ENCODE measurements at regions not wholly inside any gene's neighbourhood (a gene's known extent, or its start where the extent isn't known, plus 50 kb on each side); places are given as distances from the start of the nearest gene placed in this dataset.
"Not testable (repeated sequence)": the region's sequence is repeated elsewhere in the genome, so short reads cannot be mapped to it uniquely, and the experiment has no call there.

DNA sequence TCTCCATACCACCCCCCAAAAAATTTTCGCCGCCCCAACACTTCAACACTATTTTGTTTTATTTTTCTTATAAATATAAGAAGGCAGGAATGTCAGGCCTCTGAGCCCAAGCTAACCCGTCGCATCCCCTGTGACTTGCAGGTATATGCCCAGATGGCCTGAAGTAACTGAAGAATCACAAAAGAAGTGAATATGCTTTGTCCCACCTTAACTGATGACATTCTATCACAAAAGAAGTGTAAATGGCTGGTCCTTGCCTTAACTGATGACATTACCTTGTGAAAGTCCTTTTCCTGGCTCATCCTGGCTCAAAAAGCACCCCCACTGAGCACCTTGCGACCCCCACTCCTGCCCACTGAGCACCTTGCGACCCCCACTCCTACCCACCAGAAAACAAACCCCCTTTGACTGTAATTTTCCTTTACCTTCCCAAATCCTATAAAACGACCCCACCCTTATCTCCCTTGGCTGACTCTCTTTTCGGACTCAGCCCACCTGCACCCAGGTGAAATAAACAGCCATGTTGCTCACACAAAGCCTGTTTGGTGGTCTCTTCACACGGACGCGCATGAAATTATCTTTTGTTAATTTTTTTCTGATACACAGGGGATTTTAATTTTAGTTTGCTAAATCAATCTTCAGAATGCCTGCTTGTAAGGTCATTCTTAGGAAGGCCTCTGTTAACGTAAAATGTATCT is 87.9 kb upstream of the CCDC180 start:
- not testable (repeated sequence) for H3K4me1 Mint-ChIP-seq; H3K27ac Mint-ChIP-seq (ENCODE audit: low read depth); H3K9me3 Mint-ChIP-seq; H3K4me3 Mint-ChIP-seq; ATAC-seq (replicated peaks; ENCODE audit: extremely low read depth, poor library complexity, severe bottlenecking); DNase-seq (ENCODE audit: low spot score in 2 of 2); H3K36me3 Mint-ChIP-seq (ENCODE audit: insufficient read depth)
- H3K27me3 Mint-ChIP-seq, result peaks cover 74% of the 10 kb centered on the region

DNA sequence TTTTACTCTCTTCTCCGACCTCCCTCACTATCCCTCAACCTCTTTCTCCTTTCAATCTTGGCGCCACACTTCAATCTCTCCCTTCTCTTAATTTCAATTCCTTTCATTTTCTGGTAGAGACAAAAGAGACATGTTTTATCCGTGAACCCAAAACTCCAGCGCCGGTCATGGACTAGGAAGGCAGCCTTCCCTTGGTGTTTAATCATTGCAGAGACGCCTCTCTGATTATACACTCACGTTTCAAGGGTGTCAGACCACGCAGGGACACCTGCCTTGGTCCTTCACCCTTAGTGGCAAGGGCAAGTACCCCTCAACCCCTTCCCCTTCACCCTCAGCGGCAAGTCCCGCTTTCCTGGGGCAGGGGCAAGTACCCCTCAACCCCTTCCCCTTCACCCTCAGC is 92.3 kb upstream of the CCDC180 start:
- H3K4me1 Mint-ChIP-seq; H3K9me3 Mint-ChIP-seq; H3K36me3 Mint-ChIP-seq (ENCODE audit: insufficient read depth); DNase-seq (ENCODE audit: low spot score in 2 of 2); ATAC-seq (replicated peaks; ENCODE audit: extremely low read depth, poor library complexity, severe bottlenecking); H3K4me3 Mint-ChIP-seq; H3K27ac Mint-ChIP-seq (ENCODE audit: low read depth): not testable (repeated sequence)
- H3K27me3 Mint-ChIP-seq, result peaks cover 38% of the 10 kb centered on the region

DNA sequence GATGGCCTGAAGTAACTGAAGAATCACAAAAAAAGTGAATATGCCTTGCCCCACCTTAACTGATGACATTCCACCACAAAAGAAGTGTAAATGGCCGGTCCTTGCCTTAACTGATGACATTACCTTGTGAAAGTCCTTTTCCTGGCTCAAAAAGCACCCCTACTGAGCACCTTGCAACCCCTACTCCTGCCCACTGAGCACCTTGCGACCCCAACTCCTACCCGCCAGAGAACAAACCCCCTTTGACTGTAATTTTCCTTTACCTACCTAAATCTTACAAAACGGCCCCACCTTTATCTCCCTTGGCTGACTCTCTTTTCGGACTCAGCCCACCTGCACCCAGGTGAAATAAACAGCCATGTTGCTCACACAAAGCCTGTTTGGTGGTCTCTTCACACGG is 92.9 kb upstream of the CCDC180 start:
- H3K4me3 Mint-ChIP-seq; H3K36me3 Mint-ChIP-seq (ENCODE audit: insufficient read depth); H3K27ac Mint-ChIP-seq (ENCODE audit: low read depth); ATAC-seq (replicated peaks; ENCODE audit: extremely low read depth, poor library complexity, severe bottlenecking); H3K4me1 Mint-ChIP-seq; H3K9me3 Mint-ChIP-seq; DNase-seq (ENCODE audit: low spot score in 2 of 2): not testable (repeated sequence)
- H3K27me3 Mint-ChIP-seq, result peaks cover 33% of the 10 kb centered on the region

DNA sequence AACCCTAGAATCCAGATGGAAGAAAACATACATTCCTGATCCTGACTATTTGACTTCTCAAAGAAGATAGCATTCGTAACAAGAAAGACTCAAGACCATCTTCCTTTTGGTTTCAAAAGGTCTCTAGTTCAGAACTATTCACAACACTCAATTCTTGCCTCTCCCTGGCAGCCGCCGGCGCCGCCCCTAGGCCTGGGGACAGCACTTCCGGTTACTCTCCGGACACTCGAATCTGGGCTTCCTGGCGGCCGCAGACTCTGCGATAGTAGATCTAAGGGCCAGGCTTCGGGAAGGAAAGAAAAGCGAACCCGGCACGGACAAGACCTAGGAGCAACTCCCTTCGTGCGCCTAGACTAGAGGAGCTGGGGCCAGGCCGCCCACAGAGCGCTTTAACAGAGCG is 107.8 kb upstream of the CCDC180 start:
- H3K4me3 Mint-ChIP-seq; DNase-seq (ENCODE audit: low spot score in 2 of 2); H3K27me3 Mint-ChIP-seq; H3K27ac Mint-ChIP-seq (ENCODE audit: low read depth); H3K4me1 Mint-ChIP-seq; H3K36me3 Mint-ChIP-seq (ENCODE audit: insufficient read depth); ATAC-seq (replicated peaks; ENCODE audit: extremely low read depth, poor library complexity, severe bottlenecking); H3K9me3 Mint-ChIP-seq: not testable (repeated sequence)

DNA sequence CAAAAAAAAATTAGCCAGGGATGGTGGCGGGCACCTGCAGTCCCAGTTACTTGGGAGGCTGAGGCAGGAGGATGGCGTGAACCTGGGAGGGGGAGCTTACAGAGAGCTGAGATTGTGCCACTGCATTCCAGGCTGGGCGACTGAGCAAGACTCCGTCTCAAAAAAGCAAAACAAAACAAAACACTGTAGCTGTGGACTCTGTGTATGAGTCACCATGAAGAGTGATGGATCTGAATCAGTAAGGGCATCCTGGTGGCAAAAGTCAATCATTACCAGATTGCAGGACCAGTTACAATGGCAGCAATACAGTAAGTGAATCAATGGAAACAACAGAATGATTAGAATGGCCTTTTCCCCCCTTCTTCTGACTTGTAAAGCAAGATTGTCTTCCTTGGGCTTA is 113.7 kb upstream of the CCDC180 start:
- H3K4me3 Mint-ChIP-seq; H3K9me3 Mint-ChIP-seq; H3K27me3 Mint-ChIP-seq; H3K36me3 Mint-ChIP-seq (ENCODE audit: insufficient read depth); DNase-seq (ENCODE audit: low spot score in 2 of 2); H3K4me1 Mint-ChIP-seq; H3K27ac Mint-ChIP-seq (ENCODE audit: low read depth); ATAC-seq (replicated peaks; ENCODE audit: extremely low read depth, poor library complexity, severe bottlenecking): not testable (repeated sequence)

DNA sequence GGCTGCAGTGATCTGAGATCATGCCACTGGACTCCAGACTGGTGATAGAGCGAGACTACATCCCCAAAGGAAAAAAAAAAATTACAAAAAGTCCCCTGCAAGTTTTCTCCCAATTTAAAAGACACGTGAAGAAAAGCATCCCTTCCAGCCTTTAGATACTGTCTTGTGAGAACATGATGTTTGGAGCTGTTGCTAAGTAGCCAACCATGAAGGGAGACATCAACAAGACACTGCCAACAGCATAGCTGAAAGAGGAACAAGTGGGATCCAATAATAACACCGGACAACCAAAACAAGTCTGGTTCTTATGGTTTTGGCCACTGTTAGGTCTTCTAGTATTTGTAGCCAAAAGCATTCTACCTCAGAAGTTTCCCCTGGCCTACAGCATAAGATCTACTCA is 118.9 kb upstream of the CCDC180 start:
- no peak for DNase-seq (ENCODE audit: low spot score in 2 of 2)
- H3K4me3 Mint-ChIP-seq, result no peak overlapping the region
- ATAC-seq (replicated peaks; ENCODE audit: extremely low read depth, poor library complexity, severe bottlenecking), result no peak
- no peaks in the 10 kb centered on the region for H3K36me3 Mint-ChIP-seq (ENCODE audit: insufficient read depth)
- H3K27me3 Mint-ChIP-seq, result peaks cover 3% of the 10 kb centered on the region
- H3K27ac Mint-ChIP-seq (ENCODE audit: low read depth), result no peak overlapping the region
- no peaks in the 10 kb centered on the region for H3K9me3 Mint-ChIP-seq
- no peaks in the 10 kb centered on the region for H3K4me1 Mint-ChIP-seq

DNA sequence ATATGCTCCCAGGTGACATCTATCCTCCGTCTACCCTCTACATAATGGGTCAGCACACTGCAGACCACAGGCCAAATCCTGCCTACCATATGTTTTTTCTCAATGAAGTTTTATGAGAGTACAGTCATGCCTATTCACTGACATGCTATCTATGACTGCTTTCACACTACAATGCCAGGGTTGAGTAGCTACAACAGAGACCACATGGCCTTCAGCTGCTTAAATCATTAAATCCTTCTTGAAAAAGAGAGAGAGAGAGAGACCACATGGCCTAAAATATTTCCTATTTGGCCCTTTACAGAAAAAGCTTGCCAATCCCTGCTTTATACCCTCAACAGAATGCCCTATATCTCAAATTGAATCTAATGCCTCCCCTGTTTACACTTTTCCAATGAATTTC is 119.8 kb upstream of the CCDC180 start:
- not testable (repeated sequence) for DNase-seq (ENCODE audit: low spot score in 2 of 2); H3K4me3 Mint-ChIP-seq; H3K27me3 Mint-ChIP-seq; H3K27ac Mint-ChIP-seq (ENCODE audit: low read depth); ATAC-seq (replicated peaks; ENCODE audit: extremely low read depth, poor library complexity, severe bottlenecking); H3K36me3 Mint-ChIP-seq (ENCODE audit: insufficient read depth); H3K4me1 Mint-ChIP-seq; H3K9me3 Mint-ChIP-seq

DNA sequence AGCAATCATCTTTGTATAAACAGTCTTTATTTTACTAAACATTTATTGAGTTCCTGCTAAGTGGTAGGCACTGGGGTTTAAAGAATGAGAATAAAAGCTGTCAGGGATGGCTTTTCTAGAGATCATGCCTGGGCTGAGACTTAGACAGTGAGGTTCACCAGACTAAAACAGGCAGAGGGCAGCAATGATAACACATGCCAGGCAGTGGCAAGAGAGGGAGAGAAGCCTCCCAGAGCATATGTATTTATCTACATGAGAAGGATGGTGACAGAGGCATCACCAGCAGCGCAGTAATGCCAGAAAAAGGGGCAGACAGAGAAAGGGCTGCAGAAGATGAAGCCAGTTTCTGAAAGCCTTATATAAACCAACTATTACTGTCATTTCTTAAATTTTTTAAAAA is 121.0 kb upstream of the CCDC180 start:
- peaks cover 6% of the 10 kb centered on the region for H3K27me3 Mint-ChIP-seq
- no peaks in the 10 kb centered on the region for H3K9me3 Mint-ChIP-seq
- H3K36me3 Mint-ChIP-seq (ENCODE audit: insufficient read depth), result no peaks in the 10 kb centered on the region
- no peak overlapping the region for H3K27ac Mint-ChIP-seq (ENCODE audit: low read depth)
- no peaks in the 10 kb centered on the region for H3K4me1 Mint-ChIP-seq
- DNase-seq (ENCODE audit: low spot score in 2 of 2) (no peak), ATAC-seq (replicated peaks; ENCODE audit: extremely low read depth, poor library complexity, severe bottlenecking) (no peak)
- no peak overlapping the region for H3K4me3 Mint-ChIP-seq

DNA sequence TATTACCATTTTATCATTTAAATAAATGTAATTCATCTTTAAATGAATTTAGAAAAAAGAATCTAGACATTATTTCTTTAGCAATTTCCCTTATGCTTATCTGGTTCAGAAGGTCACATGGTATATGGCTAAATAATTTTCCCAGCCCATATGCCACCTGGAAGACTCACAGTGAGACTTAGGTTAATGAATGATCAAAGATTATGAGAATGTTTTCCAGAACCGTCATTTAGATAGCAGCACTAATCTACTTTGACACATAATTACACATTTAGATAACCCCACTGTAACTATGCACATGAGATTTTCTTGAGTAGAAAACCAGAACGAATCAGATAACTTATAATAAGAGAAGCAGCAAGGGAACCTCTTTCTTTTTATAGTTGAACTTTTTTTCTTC is 124.9 kb upstream of the CCDC180 start:
- not testable (repeated sequence) for H3K27ac Mint-ChIP-seq (ENCODE audit: low read depth); H3K36me3 Mint-ChIP-seq (ENCODE audit: insufficient read depth); H3K4me1 Mint-ChIP-seq; ATAC-seq (replicated peaks; ENCODE audit: extremely low read depth, poor library complexity, severe bottlenecking); H3K9me3 Mint-ChIP-seq; DNase-seq (ENCODE audit: low spot score in 2 of 2); H3K27me3 Mint-ChIP-seq; H3K4me3 Mint-ChIP-seq

DNA sequence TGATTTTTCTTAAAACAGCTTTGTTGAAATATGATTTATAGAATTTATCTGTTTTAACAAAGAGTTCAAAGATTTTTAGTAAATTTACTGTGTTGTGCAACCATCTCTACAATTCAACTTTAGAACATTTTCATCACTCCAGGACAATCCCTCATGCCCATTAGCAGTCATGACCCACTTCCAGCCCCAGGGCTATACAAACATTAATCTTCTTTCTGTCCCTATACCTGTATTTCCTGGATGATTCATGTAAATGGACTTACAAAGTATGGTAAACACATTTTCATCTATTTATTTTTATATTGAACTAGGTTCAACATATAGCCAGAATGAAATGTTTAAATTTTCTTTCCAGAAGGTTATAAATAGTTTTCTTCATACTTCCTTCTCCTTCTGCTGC is 127.8 kb upstream of the CCDC180 start:
- ATAC-seq (replicated peaks; ENCODE audit: extremely low read depth, poor library complexity, severe bottlenecking) (no peak), DNase-seq (ENCODE audit: low spot score in 2 of 2) (no peak)

DNA sequence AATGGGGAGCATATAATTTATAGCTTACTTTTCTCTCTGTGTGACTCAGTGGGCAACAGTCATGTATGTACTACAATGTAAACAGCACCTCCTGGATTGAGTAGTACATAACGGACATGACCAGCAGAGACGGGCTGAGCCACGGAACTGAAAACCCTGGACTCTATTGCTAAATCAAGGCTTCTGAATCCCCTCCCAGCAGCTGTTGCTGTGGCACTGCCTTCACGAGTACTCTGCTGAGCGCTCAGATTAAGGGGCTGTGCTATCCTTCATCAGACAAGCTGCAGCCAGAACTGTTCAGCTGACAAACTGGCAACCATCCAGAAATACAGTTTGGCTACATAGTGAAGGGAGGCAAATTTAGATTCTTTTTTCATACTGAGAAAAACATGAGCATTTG is 131.3 kb upstream of the CCDC180 start:
- no peaks in the 10 kb centered on the region for H3K27me3 Mint-ChIP-seq

More for the DNA sequence above, 127.8 kb upstream of the CCDC180 start:
- no peak overlapping the region for H3K4me3 Mint-ChIP-seq
- no peaks in the 10 kb centered on the region for H3K9me3 Mint-ChIP-seq
- no peak overlapping the region for H3K27ac Mint-ChIP-seq (ENCODE audit: low read depth)
- H3K36me3 Mint-ChIP-seq (ENCODE audit: insufficient read depth), result no peaks in the 10 kb centered on the region
- peaks cover 6% of the 10 kb centered on the region for H3K27me3 Mint-ChIP-seq
- no peaks in the 10 kb centered on the region for H3K4me1 Mint-ChIP-seq

DNA sequence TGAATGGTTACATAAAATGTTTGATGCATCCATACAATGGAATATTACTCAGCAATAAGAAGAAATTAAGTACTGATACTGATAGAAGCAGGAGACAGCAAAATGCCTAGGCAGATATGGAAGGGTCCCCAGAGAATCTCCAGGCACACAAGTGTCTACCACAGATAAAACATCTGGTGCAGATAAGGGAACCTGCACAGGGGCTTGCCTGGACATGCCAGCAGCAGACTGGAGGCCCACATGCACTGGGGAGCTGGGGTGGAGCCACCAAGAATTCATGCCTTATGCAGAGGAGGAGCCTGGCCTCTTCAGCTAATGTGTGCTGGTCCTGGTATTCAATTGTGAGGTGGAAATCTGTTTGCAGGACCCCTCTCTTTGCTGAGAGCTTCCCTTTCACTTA is 129.2 kb upstream of the CTSV start:
- not testable (repeated sequence) for H3K27ac Mint-ChIP-seq (ENCODE audit: low read depth); H3K27me3 Mint-ChIP-seq; DNase-seq (ENCODE audit: low spot score in 2 of 2); H3K9me3 Mint-ChIP-seq; H3K4me1 Mint-ChIP-seq; ATAC-seq (replicated peaks; ENCODE audit: extremely low read depth, poor library complexity, severe bottlenecking); H3K4me3 Mint-ChIP-seq; H3K36me3 Mint-ChIP-seq (ENCODE audit: insufficient read depth)

More for the DNA sequence above, 131.3 kb upstream of the CCDC180 start:
- Mint-ChIP-seq H3K36me3 (ENCODE audit: insufficient read depth) (no peaks in the 10 kb centered on the region), H3K27ac (ENCODE audit: low read depth) (no peak overlapping the region), H3K4me1 (no peaks in the 10 kb centered on the region), H3K9me3 (no peaks in the 10 kb centered on the region), H3K4me3 (no peak overlapping the region)
- ATAC-seq (replicated peaks; ENCODE audit: extremely low read depth, poor library complexity, severe bottlenecking) (no peak), DNase-seq (ENCODE audit: low spot score in 2 of 2) (no peak)

DNA sequence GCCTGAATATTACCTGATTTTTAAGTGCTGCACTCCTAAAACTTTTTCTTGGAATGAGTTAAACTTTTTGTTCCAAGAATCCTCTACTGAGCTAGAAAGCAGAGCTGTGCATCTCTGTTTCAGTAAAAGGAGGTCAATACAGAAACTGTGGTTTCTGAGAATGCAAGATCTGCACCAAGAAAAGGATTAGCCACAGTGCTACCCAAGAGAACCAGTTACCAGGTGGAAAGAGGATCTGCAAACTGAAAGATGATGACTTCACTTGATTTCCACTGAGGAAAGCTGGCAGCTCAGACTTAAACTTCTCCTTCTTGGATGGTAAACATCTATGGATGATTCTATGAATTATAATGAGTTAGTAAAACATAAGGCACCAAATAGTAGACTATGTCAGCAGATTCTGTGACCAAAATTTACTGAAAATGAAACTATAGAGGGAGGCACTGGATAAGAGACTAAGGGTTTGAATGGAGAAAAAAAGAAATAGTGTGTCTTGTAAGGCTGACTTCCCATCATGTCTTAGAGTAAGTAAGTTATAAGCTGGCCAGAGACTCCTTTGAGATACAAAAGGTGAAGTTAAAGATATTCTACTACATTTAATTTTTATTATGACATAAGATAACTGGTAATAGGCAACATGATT is 127.7 kb upstream of the CTSV start:
- H3K9me3 Mint-ChIP-seq; H3K36me3 Mint-ChIP-seq (ENCODE audit: insufficient read depth); H3K4me1 Mint-ChIP-seq; ATAC-seq (replicated peaks; ENCODE audit: extremely low read depth, poor library complexity, severe bottlenecking); DNase-seq (ENCODE audit: low spot score in 2 of 2); H3K27me3 Mint-ChIP-seq; H3K4me3 Mint-ChIP-seq; H3K27ac Mint-ChIP-seq (ENCODE audit: low read depth): not testable (repeated sequence)

Measured in central memory CD8-positive, alpha-beta T cell (primary cell).